Breast epithelium (tissue), 3 donors: ENCODE measurements at regions not wholly inside any gene's neighbourhood (a gene's known extent, or its start where the extent isn't known, plus 50 kb on each side); places are given as distances from the start of the nearest gene placed in this dataset.

Experiments
- POLR2AphosphoS5 ChIP-seq, 3 donors: sonication (generic); formaldehyde crosslinking; IDR thresholded peaks; one replicate each; pipeline ENCODE4 v1.6.1; 2017; ENCODE audit warnings: antibody characterized with exemption in 3 of 3
- TF ChIP-seq, protein P1 (sequence below), 3 donors: fragments of 450-650 bp; IDR thresholded peaks; one replicate each; pipeline ENCODE4 v1.5.1; 2016 to 2017; ENCODE audit warnings: antibody characterized with exemption in 3 of 3, mild to moderate bottlenecking in 3 of 3, moderate library complexity in 3 of 3

DNA sequence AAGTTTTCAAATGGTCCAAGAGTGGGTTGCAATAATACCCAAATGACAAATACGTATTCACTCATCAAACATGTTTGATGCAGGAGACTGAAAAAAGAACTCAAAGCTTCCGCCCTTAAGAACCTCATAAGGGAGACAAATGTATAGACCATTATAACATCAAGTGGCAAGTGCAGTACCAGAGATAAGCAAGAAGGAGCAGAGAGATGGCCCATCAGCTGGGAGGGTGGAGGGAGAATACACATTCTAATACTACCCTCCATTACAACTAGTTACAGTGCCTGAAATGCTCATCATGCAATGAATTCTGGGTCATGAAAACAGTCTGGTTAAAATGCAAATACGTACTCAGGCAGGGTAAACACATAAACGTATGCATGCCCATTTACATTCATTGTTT, 304.0 kb downstream of the SHQ1 start:
- TF ChIP-seq, protein P1, sequence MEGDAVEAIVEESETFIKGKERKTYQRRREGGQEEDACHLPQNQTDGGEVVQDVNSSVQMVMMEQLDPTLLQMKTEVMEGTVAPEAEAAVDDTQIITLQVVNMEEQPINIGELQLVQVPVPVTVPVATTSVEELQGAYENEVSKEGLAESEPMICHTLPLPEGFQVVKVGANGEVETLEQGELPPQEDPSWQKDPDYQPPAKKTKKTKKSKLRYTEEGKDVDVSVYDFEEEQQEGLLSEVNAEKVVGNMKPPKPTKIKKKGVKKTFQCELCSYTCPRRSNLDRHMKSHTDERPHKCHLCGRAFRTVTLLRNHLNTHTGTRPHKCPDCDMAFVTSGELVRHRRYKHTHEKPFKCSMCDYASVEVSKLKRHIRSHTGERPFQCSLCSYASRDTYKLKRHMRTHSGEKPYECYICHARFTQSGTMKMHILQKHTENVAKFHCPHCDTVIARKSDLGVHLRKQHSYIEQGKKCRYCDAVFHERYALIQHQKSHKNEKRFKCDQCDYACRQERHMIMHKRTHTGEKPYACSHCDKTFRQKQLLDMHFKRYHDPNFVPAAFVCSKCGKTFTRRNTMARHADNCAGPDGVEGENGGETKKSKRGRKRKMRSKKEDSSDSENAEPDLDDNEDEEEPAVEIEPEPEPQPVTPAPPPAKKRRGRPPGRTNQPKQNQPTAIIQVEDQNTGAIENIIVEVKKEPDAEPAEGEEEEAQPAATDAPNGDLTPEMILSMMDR (IDR thresholded peaks at IDR 0.05): no peak
- TF ChIP-seq POLR2AphosphoS5 (IDR thresholded peaks at IDR 0.05): no peak
